ENCODE measurements at regions not wholly inside any gene's neighbourhood (a gene's known extent, or its start where the extent isn't known, plus 50 kb on each side); places are given as distances from the start of the nearest gene placed in this dataset.
A peak's percentile ranks its signal among the peaks of the same experiment; 100 is the strongest.

DNA sequence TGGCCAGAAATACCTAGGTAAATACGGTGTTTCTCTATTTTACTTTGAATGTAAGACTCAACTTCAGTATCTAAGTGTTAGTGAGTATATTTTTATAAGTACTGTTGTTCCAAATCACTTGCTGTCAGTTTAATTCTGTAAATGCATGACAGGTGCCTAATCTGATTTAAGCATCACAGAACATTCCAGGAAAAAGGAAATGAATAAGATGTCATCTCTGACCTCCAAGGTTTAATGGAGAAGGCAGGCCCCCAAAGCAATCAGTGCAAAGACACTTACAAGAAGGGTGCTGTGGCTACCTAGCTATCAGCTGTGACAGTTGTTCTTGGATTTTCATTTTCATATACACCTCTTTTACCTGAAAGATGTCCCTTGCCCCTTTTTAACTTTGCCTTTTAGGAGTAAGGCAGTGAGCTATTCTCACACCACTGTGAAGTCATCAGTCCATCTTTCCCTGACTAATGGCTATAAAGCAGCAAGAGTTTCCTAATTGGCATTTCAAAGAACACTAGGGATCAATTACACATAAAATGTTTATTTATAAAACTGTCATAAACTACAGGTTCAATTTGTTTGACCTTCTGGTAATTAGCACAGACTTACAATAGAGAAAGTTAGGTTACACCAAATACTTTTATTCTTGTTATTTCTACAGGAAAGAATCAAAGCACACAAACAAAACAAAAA lies 427.6 kb downstream of the SPRY2 start:
- no peak overlapping the region for H3K4me3 ChIP-seq (ENCODE audit: low read depth, low read length)
- TF ChIP-seq, protein P1, sequence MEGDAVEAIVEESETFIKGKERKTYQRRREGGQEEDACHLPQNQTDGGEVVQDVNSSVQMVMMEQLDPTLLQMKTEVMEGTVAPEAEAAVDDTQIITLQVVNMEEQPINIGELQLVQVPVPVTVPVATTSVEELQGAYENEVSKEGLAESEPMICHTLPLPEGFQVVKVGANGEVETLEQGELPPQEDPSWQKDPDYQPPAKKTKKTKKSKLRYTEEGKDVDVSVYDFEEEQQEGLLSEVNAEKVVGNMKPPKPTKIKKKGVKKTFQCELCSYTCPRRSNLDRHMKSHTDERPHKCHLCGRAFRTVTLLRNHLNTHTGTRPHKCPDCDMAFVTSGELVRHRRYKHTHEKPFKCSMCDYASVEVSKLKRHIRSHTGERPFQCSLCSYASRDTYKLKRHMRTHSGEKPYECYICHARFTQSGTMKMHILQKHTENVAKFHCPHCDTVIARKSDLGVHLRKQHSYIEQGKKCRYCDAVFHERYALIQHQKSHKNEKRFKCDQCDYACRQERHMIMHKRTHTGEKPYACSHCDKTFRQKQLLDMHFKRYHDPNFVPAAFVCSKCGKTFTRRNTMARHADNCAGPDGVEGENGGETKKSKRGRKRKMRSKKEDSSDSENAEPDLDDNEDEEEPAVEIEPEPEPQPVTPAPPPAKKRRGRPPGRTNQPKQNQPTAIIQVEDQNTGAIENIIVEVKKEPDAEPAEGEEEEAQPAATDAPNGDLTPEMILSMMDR (IDR thresholded peaks at IDR 0.05; ENCODE audit: low read depth, low read length), result no peak
- no peak for DNase-seq (ENCODE audit: low read depth, low spot score)
- in situ Hi-C loops (cut with HindIII; ENCODE audit: low sequenced_read_pairs), result no loop called here

DNA sequence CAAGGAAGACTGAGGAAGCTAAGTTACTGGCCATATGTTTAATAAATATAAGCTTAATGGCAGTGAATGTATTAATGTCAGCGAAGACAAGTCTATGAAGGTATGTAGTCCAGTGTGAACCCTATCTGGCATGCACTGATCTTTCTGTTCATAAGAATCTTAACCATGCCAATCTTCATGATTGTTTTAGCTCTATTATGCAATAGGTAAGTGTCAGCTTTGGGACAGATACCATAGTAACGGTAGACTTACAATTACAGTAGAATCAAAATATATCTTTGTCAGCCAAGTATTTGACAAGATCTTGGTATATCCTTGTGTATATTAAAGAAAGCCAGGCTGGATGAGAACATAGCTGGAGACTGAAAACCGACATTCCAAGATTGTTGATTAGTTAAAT lies 428.5 kb downstream of the SPRY2 start:
- in situ Hi-C loops (cut with HindIII; ENCODE audit: low sequenced_read_pairs), result no loop called here
- TF ChIP-seq, protein P1 (IDR thresholded peaks at IDR 0.05; ENCODE audit: low read depth, low read length), result no peak
- DNase-seq (ENCODE audit: low read depth, low spot score), result no peak
- no peak overlapping the region for H3K4me3 ChIP-seq (ENCODE audit: low read depth, low read length)

DNA sequence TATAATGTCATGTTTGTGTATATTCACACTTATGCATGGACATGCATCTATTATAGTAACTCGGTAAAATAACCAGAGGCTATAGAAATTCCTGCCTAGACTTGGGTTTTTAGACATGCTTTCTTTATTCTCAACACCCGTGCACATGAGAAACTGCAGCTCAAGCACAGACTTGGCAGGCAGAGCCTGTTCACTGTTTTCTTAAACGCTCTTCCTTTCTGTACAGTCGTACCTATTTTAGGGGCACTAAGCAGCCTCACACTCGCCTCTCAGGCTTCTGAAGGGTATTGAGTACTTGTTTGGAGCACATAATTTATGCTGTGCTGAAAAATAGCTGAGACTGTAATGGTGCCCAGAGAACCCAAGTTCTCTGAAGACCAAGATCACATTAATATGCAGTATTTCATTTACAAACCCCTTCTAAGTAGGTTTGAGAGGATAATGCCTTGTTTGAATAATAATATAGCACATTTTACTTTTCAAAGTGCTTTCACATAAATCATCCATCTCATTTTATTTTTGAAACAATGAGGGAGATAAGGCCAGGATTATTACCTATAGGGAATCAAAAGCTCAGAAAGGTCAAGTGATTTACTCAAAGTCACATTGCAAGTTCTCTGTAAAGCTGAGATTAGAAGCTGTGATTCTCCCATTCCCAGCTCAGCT lies 429.9 kb downstream of the SPRY2 start:
- in situ Hi-C loops (cut with HindIII; ENCODE audit: low sequenced_read_pairs), result no loop called here
- H3K4me3 ChIP-seq (ENCODE audit: low read depth, low read length), result no peak overlapping the region
- DNase-seq (ENCODE audit: low read depth, low spot score), result peak; percentile 16
- TF ChIP-seq, protein P1 (IDR thresholded peaks at IDR 0.05; ENCODE audit: low read depth, low read length), result no peak

DNA sequence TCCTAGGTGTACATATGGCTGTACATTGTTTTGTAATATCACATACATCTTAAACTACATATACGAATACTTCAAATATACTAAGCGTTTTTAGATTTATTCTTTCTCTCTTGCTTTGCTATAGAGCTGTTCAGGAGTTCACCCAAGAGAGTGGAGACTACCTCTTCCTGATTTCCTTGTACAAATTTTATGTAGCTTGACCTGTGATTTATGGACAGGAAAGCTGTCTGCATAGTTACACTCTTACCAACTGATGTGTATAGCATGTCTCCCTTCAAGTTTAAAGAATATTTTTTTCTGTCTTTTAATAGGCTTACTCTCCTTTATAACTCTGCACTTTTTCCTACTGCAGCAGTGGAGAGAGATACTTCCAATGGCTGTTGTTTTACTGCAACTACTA lies 428.7 kb downstream of the NDFIP2 start:
- in situ Hi-C loops (cut with HindIII; ENCODE audit: low sequenced_read_pairs), result no loop called here
- TF ChIP-seq, protein P1 (IDR thresholded peaks at IDR 0.05; ENCODE audit: low read depth, low read length), result no peak
- no peak overlapping the region for H3K4me3 ChIP-seq (ENCODE audit: low read depth, low read length)
- no peak for DNase-seq (ENCODE audit: low read depth, low spot score)

DNA sequence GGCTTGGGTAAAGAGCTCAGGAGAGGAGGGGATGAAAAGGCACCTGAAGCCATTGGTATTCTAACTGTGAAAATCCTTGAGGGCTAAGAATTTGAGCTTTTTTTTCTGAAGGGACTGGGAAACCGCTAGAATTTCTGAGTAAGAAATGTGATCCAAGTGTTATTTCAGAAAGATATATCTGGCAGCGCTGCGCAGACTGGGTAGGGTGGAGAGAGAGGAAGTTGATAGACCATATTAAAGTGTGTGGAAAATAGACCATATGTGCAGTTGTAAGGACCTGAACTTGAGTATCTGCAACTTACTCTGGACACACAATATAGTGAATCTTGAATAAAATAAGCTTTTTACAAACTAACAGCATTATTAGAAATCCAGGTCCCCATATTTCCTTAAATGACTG lies 427.4 kb downstream of the NDFIP2 start:
- TF ChIP-seq, protein P1 (IDR thresholded peaks at IDR 0.05; ENCODE audit: low read depth, low read length), result no peak
- in situ Hi-C loops (cut with HindIII; ENCODE audit: low sequenced_read_pairs), result no loop called here
- no peak for DNase-seq (ENCODE audit: low read depth, low spot score)

DNA sequence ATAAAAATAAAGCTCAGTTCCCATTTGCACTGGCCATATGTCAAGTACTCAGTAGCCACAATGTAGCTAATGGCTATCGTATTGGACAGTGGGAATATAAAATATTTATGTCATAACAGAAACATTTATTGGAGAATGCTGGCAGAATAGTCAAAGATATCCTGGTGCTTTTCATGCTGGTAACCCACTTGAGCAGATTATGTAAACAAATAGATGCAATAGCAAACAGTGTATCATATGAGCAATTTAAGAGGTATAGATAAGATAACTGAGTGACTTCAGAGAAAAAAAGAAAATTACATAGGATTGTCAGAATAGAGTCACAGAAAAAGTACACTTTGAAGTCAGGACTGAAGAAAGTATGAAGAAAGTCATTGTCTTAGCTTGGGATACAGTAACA lies 426.6 kb downstream of the NDFIP2 start:
- no peak overlapping the region for H3K4me3 ChIP-seq (ENCODE audit: low read depth, low read length)
- TF ChIP-seq, protein P1 (IDR thresholded peaks at IDR 0.05; ENCODE audit: low read depth, low read length), result no peak
- no peak for DNase-seq (ENCODE audit: low read depth, low spot score)
- in situ Hi-C loops (cut with HindIII; ENCODE audit: low sequenced_read_pairs), result no loop called here

More for the DNA sequence above, 427.4 kb downstream of the NDFIP2 start:
- H3K4me3 ChIP-seq (ENCODE audit: low read depth, low read length), result no peak overlapping the region

Measured in astrocyte of the spinal cord (primary cell).